DOHH2 (cell line): ENCODE measurements at regions not wholly inside any gene's neighbourhood (a gene's known extent, or its start where the extent isn't known, plus 50 kb on each side); places are given as distances from the start of the nearest gene placed in this dataset.

Experiments used
- H3F3A ChIP-seq: fragments of 200-600 bp; sonication (generic), shearing (Covaris generic); 2 replicates; pipeline ENCODE4 v1.6.0; 2016; ENCODE audit warnings: antibody characterized with exemption, mild to moderate bottlenecking; ENCODE audit not compliant: control insufficient read depth, insufficient read depth
- H3K27ac ChIP-seq: fragments of 200-600 bp; sonication (generic); 2 replicates; pipeline ENCODE4 v1.5.1; 2014; ENCODE audit warnings: low read depth, mild to moderate bottlenecking, low read length, moderate library complexity
- H3K27me3 ChIP-seq: fragments of 200-600 bp; sonication (generic); 2 replicates; pipeline ENCODE4 v1.6.1; 2014; ENCODE audit warnings: mild to moderate bottlenecking, low read length, mixed read lengths; ENCODE audit not compliant: control insufficient read depth
- H3K36me3 ChIP-seq: fragments of 200-600 bp; sonication (generic); 2 replicates; pipeline ENCODE4 v1.6.1; 2014; ENCODE audit warnings: mild to moderate bottlenecking, low read length, moderate library complexity, mixed read lengths; ENCODE audit not compliant: control insufficient read depth
- H3K4me1 ChIP-seq: fragments of 200-600 bp; sonication (generic); 2 replicates; pipeline ENCODE4 v1.6.1; 2014; ENCODE audit warnings: mild to moderate bottlenecking, low read length, mixed read lengths; ENCODE audit not compliant: control insufficient read depth
- H3K4me2 ChIP-seq: fragments of 200-600 bp; sonication (generic); 2 replicates; pipeline ENCODE4 v1.6.0; 2014; ENCODE audit warnings: mild to moderate bottlenecking, low read length, moderate library complexity
- H3K4me3 ChIP-seq: fragments of 200-600 bp; sonication (generic); 2 replicates; pipeline ENCODE4 v1.5.1; 2014; ENCODE audit warnings: mild to moderate bottlenecking, low read length, mixed read lengths
- H3K79me2 ChIP-seq: fragments of 200-600 bp; sonication (generic); 2 replicates; pipeline ENCODE4 v1.6.1; 2014; ENCODE audit warnings: mild to moderate bottlenecking, low read length, mixed read lengths; ENCODE audit not compliant: control insufficient read depth
- H3K9me2 ChIP-seq: fragments of 200-600 bp; sonication (generic); replicated peaks from 2 replicates; pipeline ENCODE4 v1.6.1; 2014; ENCODE audit warnings: mild to moderate bottlenecking, low read length, mixed read lengths; ENCODE audit not compliant: control insufficient read depth
- H3K9me3 ChIP-seq: fragments of 200-600 bp; sonication (generic); 2 replicates; pipeline ENCODE4 v1.6.1; 2014; ENCODE audit warnings: antibody characterized with exemption, low read length, mixed read lengths; ENCODE audit not compliant: control insufficient read depth, insufficient read depth
- H4K20me1 ChIP-seq: fragments of 200-600 bp; sonication (generic); 2 replicates; pipeline ENCODE4 v1.6.0; 2014; ENCODE audit warnings: low read depth, mild to moderate bottlenecking, antibody characterized with exemption, low read length, moderate library complexity; ENCODE audit not compliant: control insufficient read depth, insufficient read depth
- CTCF ChIP-seq: fragments of 200-600 bp; sonication (generic); IDR thresholded peaks from one replicate; pipeline ENCODE4 v1.5.1; 2014; ENCODE audit warnings: antibody characterized with exemption, mild to moderate bottlenecking, low read depth, low read length; ENCODE audit not compliant: poor library complexity, severe bottlenecking
- EZH2phosphoT487 ChIP-seq: fragments of 200-600 bp; sonication (generic); IDR thresholded peaks from 2 replicates; pipeline ENCODE4 v1.6.1; 2017; ENCODE audit warnings: borderline replicate concordance, mild to moderate bottlenecking, antibody characterized with exemption, low read length, moderate library complexity, mixed read lengths

GRCh38 chr5:20636686-20637085, 648.7 kb upstream of the CDH18 start:
- Histone ChIP-seq H3F3A (no peaks in the 10 kb centered on the region), H3K79me2 (no peaks in the 10 kb centered on the region), H3K4me3 (no peak overlapping the region), H3K4me1 (no peaks in the 10 kb centered on the region), H3K27me3 (no peaks in the 10 kb centered on the region), H3K9me3 (no peaks in the 10 kb centered on the region; the same call in 1 of the 2 replicates), H4K20me1 (no peaks in the 10 kb centered on the region), H3K4me2 (no peak overlapping the region), H3K36me3 (no peaks in the 10 kb centered on the region), H3K9me2 (no peaks in the 10 kb centered on the region), H3K27ac (no peak overlapping the region)
- TF ChIP-seq EZH2phosphoT487 = no peak
- no peak for TF ChIP-seq CTCF

- Histone ChIP-seq H3K9me3 (no peaks in the 10 kb centered on the region), H3K27ac (no peak overlapping the region), H3K27me3 (no peaks in the 10 kb centered on the region), H3K79me2 (no peaks in the 10 kb centered on the region), H3K4me2 (no peak overlapping the region), H3K9me2 (no peaks in the 10 kb centered on the region), H3F3A (no peaks in the 10 kb centered on the region), H4K20me1 (no peaks in the 10 kb centered on the region), H3K36me3 (no peaks in the 10 kb centered on the region), H3K4me3 (no peak overlapping the region), H3K4me1 (no peaks in the 10 kb centered on the region)
- no peak for TF ChIP-seq CTCF
- no peak for TF ChIP-seq EZH2phosphoT487
Observed at GRCh38 chr5:20619591-20619990, 631.6 kb upstream of the CDH18 start.

GRCh38 chr5:20618340-20618739, 630.3 kb upstream of the CDH18 start:
- Histone ChIP-seq H3F3A (no peaks in the 10 kb centered on the region), H4K20me1 (no peaks in the 10 kb centered on the region), H3K9me2 (no peaks in the 10 kb centered on the region), H3K27me3 (no peaks in the 10 kb centered on the region), H3K4me3 (no peak overlapping the region), H3K79me2 (no peaks in the 10 kb centered on the region), H3K36me3 (no peaks in the 10 kb centered on the region), H3K4me2 (no peak overlapping the region), H3K9me3 (no peaks in the 10 kb centered on the region), H3K4me1 (no peaks in the 10 kb centered on the region), H3K27ac (no peak overlapping the region)
- TF ChIP-seq EZH2phosphoT487 (no peak), CTCF (no peak)

GRCh38 chr5:20617841-20618240, 629.8 kb upstream of the CDH18 start:
- no peak overlapping the region for H3K27ac ChIP-seq
- no peaks in the 10 kb centered on the region for H3K79me2 ChIP-seq
- H3F3A ChIP-seq = no peaks in the 10 kb centered on the region
- TF ChIP-seq EZH2phosphoT487 (no peak), CTCF (no peak)
- no peaks in the 10 kb centered on the region for H3K9me2 ChIP-seq
- H3K4me3 ChIP-seq = no peak overlapping the region
- no peaks in the 10 kb centered on the region for H3K9me3 ChIP-seq
- no peaks in the 10 kb centered on the region for H4K20me1 ChIP-seq
- no peaks in the 10 kb centered on the region for H3K27me3 ChIP-seq
- no peaks in the 10 kb centered on the region for H3K36me3 ChIP-seq
- H3K4me1 ChIP-seq = no peaks in the 10 kb centered on the region
- H3K4me2 ChIP-seq = no peak overlapping the region
